Activated CD8-positive, alpha-beta T cell treated with anti-CD3 and anti-CD28 coated beads for 36 hours (primary cell): ENCODE measurements at regions not wholly inside any gene's neighbourhood (a gene's known extent, or its start where the extent isn't known, plus 50 kb on each side); places are given as distances from the start of the nearest gene placed in this dataset.

ENCODE experiments used
- ATAC-seq: fragments of 200-7000 bp; cut with Tn5 transposase; one replicate; pipeline ENCODE4 v1.10.0; 2021; ENCODE audit warnings: mild to moderate bottlenecking, moderate library complexity
- CTCF ChIA-PET: fragments of 350-600 bp; sonication (Branson Sonifier 250); formaldehyde crosslinking; loops from one replicate; lab custom pipeline; 2021; ENCODE audit warnings: antibody characterized with exemption; lab: Charles Lee
- POLR2A ChIA-PET: fragments of 350-600 bp; sonication (Branson Sonifier 250); formaldehyde crosslinking; loops from one replicate; lab custom pipeline; 2021; ENCODE audit warnings: antibody characterized with exemption; lab: Charles Lee
- DNase-seq: peaks from one replicate; pipeline ENCODE4 v3.0.0-alpha.2; 2020
- H3K27ac Mint-ChIP-seq: one replicate; pipeline ENCODE4 v1.8.0; 2021; ENCODE audit warnings: mild to moderate bottlenecking, mixed read lengths
- H3K27me3 Mint-ChIP-seq: one replicate; pipeline ENCODE4 v1.8.0; 2021; ENCODE audit warnings: mixed read lengths
- H3K36me3 Mint-ChIP-seq: one replicate; pipeline ENCODE4 v1.8.0; 2021; ENCODE audit warnings: low read depth, mixed read lengths
- H3K4me1 Mint-ChIP-seq: one replicate; pipeline ENCODE4 v1.8.0; 2021; ENCODE audit warnings: low read depth, mixed read lengths
- H3K4me3 Mint-ChIP-seq: one replicate; pipeline ENCODE4 v1.8.0; 2021; ENCODE audit warnings: mild to moderate bottlenecking, moderate library complexity, mixed read lengths
- H3K9me3 Mint-ChIP-seq: one replicate; pipeline ENCODE4 v1.8.0; 2021; ENCODE audit warnings: mixed read lengths
- CTCF ChIP-seq: fragments of 200-600 bp; IDR thresholded peaks from one replicate; pipeline ENCODE4 v1.8.0; 2022; ENCODE audit warnings: antibody characterized with exemption, mild to moderate bottlenecking
- intact Hi-C: fragments of 100-400 bp; cut with micrococcal nuclease; formaldehyde crosslinking; loops from one replicate; pipeline ENCODE4 v1.10.0; 2022

GRCh38 chr3:80233576-80233975 lies 465.8 kb upstream of the ROBO1 start:
- ATAC-seq (no peak), DNase-seq (no peak)
- no peaks in the 10 kb centered on the region for H3K4me1 Mint-ChIP-seq
- TF ChIP-seq CTCF = no peak
- no peak overlapping the region for H3K27ac Mint-ChIP-seq
- intact Hi-C loops = no loop called here
- POLR2A ChIA-PET = no interaction called here
- H3K27me3 Mint-ChIP-seq = no peaks in the 10 kb centered on the region
- H3K36me3 Mint-ChIP-seq = no peaks in the 10 kb centered on the region
- no peak overlapping the region for H3K4me3 Mint-ChIP-seq
- peaks cover 6% of the 10 kb centered on the region for H3K9me3 Mint-ChIP-seq
- CTCF ChIA-PET = no interaction called here

GRCh38 chr3:80232760-80233159 lies 465.0 kb upstream of the ROBO1 start:
- intact Hi-C loops = no loop called here
- TF ChIP-seq CTCF = no peak
- ATAC-seq (no peak), DNase-seq (no peak)
- ChIA-PET POLR2A (no interaction called here), CTCF (no interaction called here)
- no peak overlapping the region for H3K4me3 Mint-ChIP-seq
- no peaks in the 10 kb centered on the region for H3K36me3 Mint-ChIP-seq
- no peaks in the 10 kb centered on the region for H3K27me3 Mint-ChIP-seq
- H3K27ac Mint-ChIP-seq = no peak overlapping the region
- no peaks in the 10 kb centered on the region for H3K4me1 Mint-ChIP-seq
- H3K9me3 Mint-ChIP-seq = peaks cover 6% of the 10 kb centered on the region

GRCh38 chr3:80230962-80231361 lies 463.2 kb upstream of the ROBO1 start:
- ATAC-seq (no peak), DNase-seq (no peak)
- no peak for TF ChIP-seq CTCF
- POLR2A ChIA-PET = no interaction called here
- H3K9me3 Mint-ChIP-seq = peaks cover 10% of the 10 kb centered on the region
- no peaks in the 10 kb centered on the region for H3K36me3 Mint-ChIP-seq
- intact Hi-C loops = no loop called here
- H3K27ac Mint-ChIP-seq = no peak overlapping the region
- no peaks in the 10 kb centered on the region for H3K27me3 Mint-ChIP-seq
- no peak overlapping the region for H3K4me3 Mint-ChIP-seq
- H3K4me1 Mint-ChIP-seq = no peaks in the 10 kb centered on the region
- CTCF ChIA-PET = no interaction called here

- ATAC-seq (no peak), DNase-seq (no peak)
- ChIA-PET POLR2A (no interaction called here), CTCF (no interaction called here)
- Mint-ChIP-seq H3K36me3 (no peaks in the 10 kb centered on the region), H3K27ac (no peak overlapping the region), H3K9me3 (peaks cover 9% of the 10 kb centered on the region), H3K27me3 (no peaks in the 10 kb centered on the region), H3K4me1 (no peaks in the 10 kb centered on the region), H3K4me3 (no peak overlapping the region)
- no peak for TF ChIP-seq CTCF
- intact Hi-C loops = no loop called here
These were observed 459.4 kb upstream of the ROBO1 start for GRCh38 chr3:80227216-80227615.

- Mint-ChIP-seq H3K27me3 (no peaks in the 10 kb centered on the region), H3K4me1 (no peaks in the 10 kb centered on the region), H3K27ac (no peak overlapping the region), H3K4me3 (no peak overlapping the region), H3K9me3 (peaks cover 9% of the 10 kb centered on the region), H3K36me3 (no peaks in the 10 kb centered on the region)
- DNase-seq (no peak), ATAC-seq (no peak)
- no peak for TF ChIP-seq CTCF
- intact Hi-C loops = no loop called here
- ChIA-PET CTCF (no interaction called here), POLR2A (no interaction called here)
These were observed 447.4 kb upstream of the ROBO1 start for GRCh38 chr3:80215191-80215590.
